Keratinocyte (primary cell): ENCODE measurements at regions not wholly inside any gene's neighbourhood (a gene's known extent, or its start where the extent isn't known, plus 50 kb on each side); places are given as distances from the start of the nearest gene placed in this dataset.

Experiments
- DNase-seq: peaks from one replicate; pipeline ENCODE4 v3.0.0-alpha.2; 2011; ENCODE audit warnings: low read depth, missing footprints, low spot score
- FAIRE-seq: peaks from 2 replicates; lab custom pipeline; 2011; peaks lifted over from hg19 to GRCh38; lab: Jason Lieb, UNC
- H2AFZ ChIP-seq: 2 replicates; pipeline ENCODE4 v1.6.0; 2012; ENCODE audit warnings: low read length, control low read depth, inconsistent platforms; ENCODE audit not compliant: control insufficient read depth
- H3K27ac ChIP-seq: 2 replicates; pipeline ENCODE4 v1.5.1; 2011; ENCODE audit warnings: low read length; ENCODE audit not compliant: control insufficient read depth, insufficient read depth
- H3K27me3 ChIP-seq: 3 replicates; pipeline ENCODE4 v1.6.0; 2011; ENCODE audit warnings: low read length; ENCODE audit not compliant: control insufficient read depth, insufficient read depth; ENCODE audit errors: extremely low read depth
- H3K36me3 ChIP-seq, 2 experiments: 2 replicates in 1 of 2; 3 replicates in 1 of 2; pipeline ENCODE4 v1.5.1; 2011; ENCODE audit warnings: low read length in 2 of 2, mild to moderate bottlenecking in 1 of 2; ENCODE audit not compliant: control insufficient read depth in 2 of 2, insufficient read depth in 2 of 2; ENCODE audit errors: extremely low read depth in 1 of 2
- H3K4me1 ChIP-seq: 3 replicates; pipeline ENCODE4 v1.5.1; 2011; ENCODE audit warnings: low read length; ENCODE audit not compliant: control insufficient read depth, insufficient read depth; ENCODE audit errors: extremely low read depth
- H3K4me2 ChIP-seq: 3 replicates; pipeline ENCODE4 v1.6.0; 2011; ENCODE audit warnings: low read depth, low read length; ENCODE audit not compliant: control insufficient read depth, insufficient read depth; ENCODE audit errors: extremely low read depth
- H3K4me3 ChIP-seq, 3 experiments: fragments of 200-600 bp in 1 of 3; sonication (generic) in 1 of 3; 2 replicates in 2 of 3; 3 replicates in 1 of 3; pipeline ENCODE4 v1.5.1; 2011 to 2016; ENCODE audit warnings: low read length in 3 of 3, mild to moderate bottlenecking in 3 of 3, control low read depth in 2 of 3, inconsistent platforms in 1 of 3, low read depth in 1 of 3, mixed read lengths in 1 of 3, mixed run types in 1 of 3, moderate library complexity in 1 of 3; ENCODE audit not compliant: control insufficient read depth in 2 of 3, insufficient read depth in 2 of 3; ENCODE audit errors: extremely low read depth in 1 of 3
- H3K79me2 ChIP-seq: 2 replicates; pipeline ENCODE4 v1.6.0; 2012; ENCODE audit warnings: low read length; ENCODE audit not compliant: control insufficient read depth, insufficient read depth
- H3K9ac ChIP-seq: 3 replicates; pipeline ENCODE4 v1.6.0; 2011; ENCODE audit warnings: low read length; ENCODE audit not compliant: control insufficient read depth, insufficient read depth; ENCODE audit errors: extremely low read depth
- H3K9me1 ChIP-seq: 3 replicates; pipeline ENCODE4 v1.6.0; 2011; ENCODE audit warnings: low read length; ENCODE audit not compliant: control insufficient read depth, insufficient read depth; ENCODE audit errors: extremely low read depth
- H3K9me3 ChIP-seq: 2 replicates; pipeline ENCODE4 v1.5.1; 2012; ENCODE audit warnings: low read depth, low read length; ENCODE audit not compliant: control insufficient read depth
- H4K20me1 ChIP-seq: 3 replicates; pipeline ENCODE4 v1.6.0; 2011; ENCODE audit warnings: low read length; ENCODE audit not compliant: control insufficient read depth, insufficient read depth; ENCODE audit errors: extremely low read depth
- EZH2 ChIP-seq: IDR thresholded peaks from one replicate; pipeline ENCODE4 v1.6.1; 2012; ENCODE audit warnings: inconsistent platforms, mild to moderate bottlenecking, low read length, moderate library complexity
- dilution Hi-C: fragments of 300-500 bp; cut with MboI; formaldehyde crosslinking; loops from one replicate; pipeline ENCODE4 v1.7.0; 2020; ENCODE audit warnings: low sequenced_read_pairs; ENCODE audit not compliant: extremely low pct_ligation_motif_present
- TF ChIP-seq, protein P1 (sequence below), 3 experiments: IDR thresholded peaks in 1 of 3; conservative IDR thresholded peaks in 1 of 3; optimal IDR thresholded peaks in 1 of 3; 2 replicates in 2 of 3; 3 replicates in 1 of 3; pipeline versions ENCODE3 to v1.5.1; 2011; ENCODE audit warnings: low read length in 3 of 3, mild to moderate bottlenecking in 3 of 3, moderate library complexity in 2 of 3, control low read depth in 1 of 3, inconsistent platforms in 1 of 3; ENCODE audit not compliant: insufficient read depth in 2 of 3; ENCODE audit errors: extremely low read depth in 1 of 3

DNA sequence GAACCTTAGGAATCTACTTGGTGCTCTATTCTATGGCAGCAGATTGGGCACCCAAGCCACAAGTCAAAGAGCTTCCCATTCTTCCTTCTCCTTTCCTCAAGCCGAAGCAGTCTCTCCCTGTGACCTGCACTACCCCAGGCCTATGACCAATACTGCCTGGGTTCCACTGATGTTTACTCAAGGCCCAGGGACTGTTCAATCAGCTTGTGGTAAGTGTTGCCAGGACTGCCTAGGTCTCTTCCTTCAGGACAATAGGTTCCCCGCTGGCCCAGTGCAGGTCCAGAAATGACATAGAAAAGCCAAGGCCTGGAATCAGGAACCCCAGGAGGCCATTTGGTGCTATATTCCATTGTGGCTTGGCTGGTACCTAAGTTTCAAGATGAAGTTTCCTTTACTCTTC, 397.9 kb downstream of the ZIC4 start:
- H3K79me2 ChIP-seq = no peaks in the 10 kb centered on the region
- H2AFZ ChIP-seq = no peak overlapping the region
- H3K4me1 ChIP-seq = no peaks in the 10 kb centered on the region
- H3K4me3 ChIP-seq = no peak overlapping the region
- no peaks in the 10 kb centered on the region for H4K20me1 ChIP-seq
- H3K9me1 ChIP-seq = no peaks in the 10 kb centered on the region
- H3K27me3 ChIP-seq = no peaks in the 10 kb centered on the region
- DNase-seq (no peak), FAIRE-seq (no peak)
- no peak overlapping the region for H3K4me2 ChIP-seq
- H3K9me3 ChIP-seq = no peaks in the 10 kb centered on the region
- no peak overlapping the region for H3K9ac ChIP-seq
- no peak overlapping the region for H3K27ac ChIP-seq
- no peaks in the 10 kb centered on the region for H3K36me3 ChIP-seq
- TF ChIP-seq, protein P1, sequence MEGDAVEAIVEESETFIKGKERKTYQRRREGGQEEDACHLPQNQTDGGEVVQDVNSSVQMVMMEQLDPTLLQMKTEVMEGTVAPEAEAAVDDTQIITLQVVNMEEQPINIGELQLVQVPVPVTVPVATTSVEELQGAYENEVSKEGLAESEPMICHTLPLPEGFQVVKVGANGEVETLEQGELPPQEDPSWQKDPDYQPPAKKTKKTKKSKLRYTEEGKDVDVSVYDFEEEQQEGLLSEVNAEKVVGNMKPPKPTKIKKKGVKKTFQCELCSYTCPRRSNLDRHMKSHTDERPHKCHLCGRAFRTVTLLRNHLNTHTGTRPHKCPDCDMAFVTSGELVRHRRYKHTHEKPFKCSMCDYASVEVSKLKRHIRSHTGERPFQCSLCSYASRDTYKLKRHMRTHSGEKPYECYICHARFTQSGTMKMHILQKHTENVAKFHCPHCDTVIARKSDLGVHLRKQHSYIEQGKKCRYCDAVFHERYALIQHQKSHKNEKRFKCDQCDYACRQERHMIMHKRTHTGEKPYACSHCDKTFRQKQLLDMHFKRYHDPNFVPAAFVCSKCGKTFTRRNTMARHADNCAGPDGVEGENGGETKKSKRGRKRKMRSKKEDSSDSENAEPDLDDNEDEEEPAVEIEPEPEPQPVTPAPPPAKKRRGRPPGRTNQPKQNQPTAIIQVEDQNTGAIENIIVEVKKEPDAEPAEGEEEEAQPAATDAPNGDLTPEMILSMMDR (optimal IDR thresholded peaks at IDR 0.05 in 1 of 3, IDR thresholded peaks at IDR 0.05 in 1 of 3, conservative IDR thresholded peaks at IDR 0.05 in 1 of 3; ENCODE audit: extremely low read depth in 1 of 3, insufficient read depth in 2 of 3, low read length in 3 of 3) = no peak
- TF ChIP-seq EZH2 = no peak
- dilution Hi-C loops = no loop called here

DNA sequence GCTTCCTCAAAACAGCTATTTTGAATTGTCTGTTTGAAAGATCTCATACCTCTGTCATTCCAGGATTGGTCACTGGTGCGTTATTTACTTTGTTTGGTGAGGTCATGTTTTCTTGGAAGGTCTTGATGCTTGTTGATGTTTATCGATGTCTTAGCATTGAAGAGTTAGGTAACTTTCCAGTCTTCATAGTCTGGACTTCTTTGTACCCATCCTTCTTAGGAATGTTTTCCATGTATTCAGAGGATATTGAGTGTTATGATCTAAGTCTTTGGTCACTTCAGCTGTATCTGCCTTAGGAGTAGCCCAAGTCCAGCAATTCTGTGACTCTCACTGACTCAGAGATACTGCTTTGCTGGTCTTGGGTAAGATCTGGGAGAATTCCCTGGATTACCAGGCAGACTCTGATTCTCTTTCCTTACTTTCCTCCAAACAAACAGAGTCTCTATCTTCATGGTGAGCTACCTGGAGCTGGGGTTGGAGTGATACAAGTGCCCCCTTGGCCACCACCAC, 398.6 kb downstream of the ZIC4 start:
- Histone ChIP-seq H3K36me3 (no peaks in the 10 kb centered on the region), H3K4me2 (no peak overlapping the region), H3K9me3 (no peaks in the 10 kb centered on the region), H3K9me1 (no peaks in the 10 kb centered on the region), H3K4me3 (no peak overlapping the region), H3K9ac (no peak overlapping the region), H3K4me1 (no peaks in the 10 kb centered on the region), H4K20me1 (no peaks in the 10 kb centered on the region), H3K79me2 (no peaks in the 10 kb centered on the region), H3K27ac (no peak overlapping the region), H3K27me3 (no peaks in the 10 kb centered on the region), H2AFZ (no peak overlapping the region)
- no peak for DNase-seq
- FAIRE-seq = no peak
- TF ChIP-seq, protein P1 (optimal IDR thresholded peaks at IDR 0.05 in 1 of 3, IDR thresholded peaks at IDR 0.05 in 1 of 3, conservative IDR thresholded peaks at IDR 0.05 in 1 of 3; ENCODE audit: extremely low read depth in 1 of 3, insufficient read depth in 2 of 3, low read length in 3 of 3) = no peak
- dilution Hi-C loops = no loop called here
